AG08395 (cell line): ENCODE measurements at regions not wholly inside any gene's neighbourhood (a gene's known extent, or its start where the extent isn't known, plus 50 kb on each side); places are given as distances from the start of the nearest gene placed in this dataset.
"Not testable (repeated sequence)": the region's sequence is repeated elsewhere in the genome, so short reads cannot be mapped to it uniquely, and the experiment has no call there.

ENCODE experiments used
- DNase-seq: peaks from one replicate; pipeline ENCODE4 v3.0.0; 2012; ENCODE audit warnings: mixed read lengths, low spot score

- peak; percentile 54 for DNase-seq
Measured at GRCh38 chr12:47307680-47308399, 228.1 kb upstream of the AMIGO2 start.

- DNase-seq: not testable (repeated sequence)
Measured at GRCh38 chr12:47306773-47307679, 227.3 kb upstream of the AMIGO2 start.

- no peak for DNase-seq
Measured at GRCh38 chr12:47306130-47306529, 226.4 kb upstream of the AMIGO2 start.

- DNase-seq: no peak
Measured at GRCh38 chr12:47305464-47305863, 225.7 kb upstream of the AMIGO2 start.

GRCh38 chr12:47303995-47304560, 224.3 kb upstream of the AMIGO2 start:
- DNase-seq: no peak

- no peak for DNase-seq
Measured at GRCh38 chr12:47303207-47303606, 223.4 kb upstream of the AMIGO2 start.

GRCh38 chr12:47302111-47302671, 222.4 kb upstream of the AMIGO2 start:
- no peak for DNase-seq

- no peak for DNase-seq
Measured at GRCh38 chr12:47299586-47299985, 219.8 kb upstream of the AMIGO2 start.

GRCh38 chr12:47297993-47298392, 218.2 kb upstream of the AMIGO2 start:
- no peak for DNase-seq

- no peak for DNase-seq
Measured at GRCh38 chr12:47296828-47297227, 217.1 kb upstream of the AMIGO2 start.

GRCh38 chr12:47293406-47293805, 213.6 kb upstream of the AMIGO2 start:
- DNase-seq: no peak

- DNase-seq: no peak
Measured at GRCh38 chr12:47286676-47287075, 206.9 kb upstream of the AMIGO2 start.
